Type B pancreatic cell (in vitro differentiated cells): ENCODE measurements at regions not wholly inside any gene's neighbourhood (a gene's known extent, or its start where the extent isn't known, plus 50 kb on each side); places are given as distances from the start of the nearest gene placed in this dataset.

Experiments used
- DNase-seq: peaks from one replicate; pipeline ENCODE4 v3.0.0; 2021; ENCODE audit warnings: mixed read lengths; ENCODE audit not compliant: unreplicated experiment; ENCODE audit errors: extremely low spot score
- H3K27ac Mint-ChIP-seq: 2 replicates; pipeline ENCODE4 v1.8.0; 2021; ENCODE audit warnings: mild to moderate bottlenecking, mixed read lengths
- H3K27me3 Mint-ChIP-seq: 2 replicates; pipeline ENCODE4 v1.8.0; 2021; ENCODE audit warnings: mixed read lengths
- H3K36me3 Mint-ChIP-seq: 2 replicates; pipeline ENCODE4 v1.8.0; 2021; ENCODE audit warnings: mixed read lengths
- H3K4me1 Mint-ChIP-seq: one replicate; pipeline ENCODE4 v1.8.0; 2021; ENCODE audit warnings: mixed read lengths; ENCODE audit not compliant: unreplicated experiment
- H3K4me3 Mint-ChIP-seq: 2 replicates; pipeline ENCODE4 v1.8.0; 2021; ENCODE audit warnings: mild to moderate bottlenecking, mixed read lengths
- H3K9me3 Mint-ChIP-seq: 2 replicates; pipeline ENCODE4 v1.8.0; 2021; ENCODE audit warnings: mixed read lengths
- TF ChIP-seq, protein P1 (sequence below): fragments of 200-600 bp; sonication (generic); conservative IDR thresholded peaks from 2 replicates; pipeline ENCODE4 v1.5.0; 2021; ENCODE audit warnings: antibody characterized with exemption, mild to moderate bottlenecking

GRCh38 chr1:25047506-25048240 is 117.6 kb upstream of the RUNX3 start:
- no peak overlapping the region for H3K4me3 Mint-ChIP-seq
- TF ChIP-seq, protein P1, sequence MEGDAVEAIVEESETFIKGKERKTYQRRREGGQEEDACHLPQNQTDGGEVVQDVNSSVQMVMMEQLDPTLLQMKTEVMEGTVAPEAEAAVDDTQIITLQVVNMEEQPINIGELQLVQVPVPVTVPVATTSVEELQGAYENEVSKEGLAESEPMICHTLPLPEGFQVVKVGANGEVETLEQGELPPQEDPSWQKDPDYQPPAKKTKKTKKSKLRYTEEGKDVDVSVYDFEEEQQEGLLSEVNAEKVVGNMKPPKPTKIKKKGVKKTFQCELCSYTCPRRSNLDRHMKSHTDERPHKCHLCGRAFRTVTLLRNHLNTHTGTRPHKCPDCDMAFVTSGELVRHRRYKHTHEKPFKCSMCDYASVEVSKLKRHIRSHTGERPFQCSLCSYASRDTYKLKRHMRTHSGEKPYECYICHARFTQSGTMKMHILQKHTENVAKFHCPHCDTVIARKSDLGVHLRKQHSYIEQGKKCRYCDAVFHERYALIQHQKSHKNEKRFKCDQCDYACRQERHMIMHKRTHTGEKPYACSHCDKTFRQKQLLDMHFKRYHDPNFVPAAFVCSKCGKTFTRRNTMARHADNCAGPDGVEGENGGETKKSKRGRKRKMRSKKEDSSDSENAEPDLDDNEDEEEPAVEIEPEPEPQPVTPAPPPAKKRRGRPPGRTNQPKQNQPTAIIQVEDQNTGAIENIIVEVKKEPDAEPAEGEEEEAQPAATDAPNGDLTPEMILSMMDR: no peak
- H3K36me3 Mint-ChIP-seq: no peaks in the 10 kb centered on the region
- no peak overlapping the region for H3K27ac Mint-ChIP-seq
- H3K4me1 Mint-ChIP-seq: no peaks in the 10 kb centered on the region
- peaks cover 17% of the 10 kb centered on the region for H3K27me3 Mint-ChIP-seq
- no peaks in the 10 kb centered on the region for H3K9me3 Mint-ChIP-seq
- no peak for DNase-seq

DNA sequence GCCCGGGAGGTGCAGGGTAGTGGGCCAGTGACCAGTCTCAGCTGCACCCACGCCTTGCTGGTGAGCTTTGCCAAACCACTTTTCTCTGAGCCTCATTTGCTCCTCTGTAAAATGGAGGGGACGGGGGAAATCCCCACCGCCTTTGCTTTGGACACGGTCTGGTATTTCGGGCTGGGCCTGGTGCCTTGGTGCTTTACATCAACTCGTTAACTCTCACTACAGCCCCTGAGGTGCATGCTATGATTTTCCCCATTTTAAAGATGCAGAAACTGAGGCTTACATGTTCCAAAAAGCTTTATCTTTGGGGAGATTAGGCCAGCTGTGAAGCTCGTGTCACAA is 116.1 kb upstream of the RUNX3 start:
- H3K27ac Mint-ChIP-seq: no peak overlapping the region
- TF ChIP-seq, protein P1: no peak
- no peak for DNase-seq
- H3K36me3 Mint-ChIP-seq: no peaks in the 10 kb centered on the region
- no peak overlapping the region for H3K4me3 Mint-ChIP-seq
- no peaks in the 10 kb centered on the region for H3K9me3 Mint-ChIP-seq
- peaks cover 18% of the 10 kb centered on the region for H3K27me3 Mint-ChIP-seq
- H3K4me1 Mint-ChIP-seq: no peaks in the 10 kb centered on the region

DNA sequence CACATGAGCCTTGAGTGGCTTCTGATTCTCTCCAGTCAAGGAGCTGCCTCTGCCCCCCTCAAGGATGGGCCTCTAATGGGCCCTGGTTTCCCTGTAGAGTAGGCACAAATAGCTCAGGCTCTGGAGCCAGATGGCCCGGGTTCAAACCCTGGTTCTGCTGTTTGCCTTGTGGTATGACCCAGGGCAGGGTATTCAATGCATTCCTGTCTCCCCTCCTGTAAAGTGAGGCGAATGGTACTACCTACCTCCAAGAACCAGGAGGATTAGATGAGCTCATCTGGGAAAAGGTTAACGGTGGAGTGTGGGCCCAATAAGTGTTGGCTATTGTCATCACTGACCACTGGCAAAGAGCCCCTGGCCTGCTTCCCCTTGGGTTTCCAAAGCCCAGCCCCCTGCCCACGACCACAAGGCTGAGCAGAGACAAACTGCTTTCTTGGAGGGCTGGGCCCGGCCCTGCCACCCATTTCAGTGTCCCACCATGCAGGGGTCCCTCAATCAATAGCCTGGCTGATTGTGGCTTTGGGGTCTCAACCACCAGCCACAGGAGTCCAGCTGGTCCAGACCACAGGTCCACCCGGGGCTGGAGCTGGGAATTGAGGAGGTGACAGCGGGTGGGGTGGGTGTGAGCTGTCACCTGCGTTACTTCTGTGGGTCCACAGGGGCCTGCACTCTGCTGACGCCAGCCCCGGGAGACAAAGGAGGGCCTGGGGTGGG is 115.6 kb upstream of the RUNX3 start:
- Mint-ChIP-seq H3K4me1 (no peaks in the 10 kb centered on the region), H3K27ac (no peak overlapping the region), H3K9me3 (no peaks in the 10 kb centered on the region), H3K4me3 (no peak overlapping the region), H3K27me3 (peaks cover 19% of the 10 kb centered on the region), H3K36me3 (no peaks in the 10 kb centered on the region)
- no peak for DNase-seq
- TF ChIP-seq, protein P1: no peak

GRCh38 chr1:25043228-25043580 is 113.1 kb upstream of the RUNX3 start:
- no peaks in the 10 kb centered on the region for H3K4me1 Mint-ChIP-seq
- no peak overlapping the region for H3K27ac Mint-ChIP-seq
- H3K36me3 Mint-ChIP-seq: no peaks in the 10 kb centered on the region
- H3K27me3 Mint-ChIP-seq: peaks cover 18% of the 10 kb centered on the region
- no peaks in the 10 kb centered on the region for H3K9me3 Mint-ChIP-seq
- H3K4me3 Mint-ChIP-seq: no peak overlapping the region
- TF ChIP-seq, protein P1: no peak
- DNase-seq: no peak

DNA sequence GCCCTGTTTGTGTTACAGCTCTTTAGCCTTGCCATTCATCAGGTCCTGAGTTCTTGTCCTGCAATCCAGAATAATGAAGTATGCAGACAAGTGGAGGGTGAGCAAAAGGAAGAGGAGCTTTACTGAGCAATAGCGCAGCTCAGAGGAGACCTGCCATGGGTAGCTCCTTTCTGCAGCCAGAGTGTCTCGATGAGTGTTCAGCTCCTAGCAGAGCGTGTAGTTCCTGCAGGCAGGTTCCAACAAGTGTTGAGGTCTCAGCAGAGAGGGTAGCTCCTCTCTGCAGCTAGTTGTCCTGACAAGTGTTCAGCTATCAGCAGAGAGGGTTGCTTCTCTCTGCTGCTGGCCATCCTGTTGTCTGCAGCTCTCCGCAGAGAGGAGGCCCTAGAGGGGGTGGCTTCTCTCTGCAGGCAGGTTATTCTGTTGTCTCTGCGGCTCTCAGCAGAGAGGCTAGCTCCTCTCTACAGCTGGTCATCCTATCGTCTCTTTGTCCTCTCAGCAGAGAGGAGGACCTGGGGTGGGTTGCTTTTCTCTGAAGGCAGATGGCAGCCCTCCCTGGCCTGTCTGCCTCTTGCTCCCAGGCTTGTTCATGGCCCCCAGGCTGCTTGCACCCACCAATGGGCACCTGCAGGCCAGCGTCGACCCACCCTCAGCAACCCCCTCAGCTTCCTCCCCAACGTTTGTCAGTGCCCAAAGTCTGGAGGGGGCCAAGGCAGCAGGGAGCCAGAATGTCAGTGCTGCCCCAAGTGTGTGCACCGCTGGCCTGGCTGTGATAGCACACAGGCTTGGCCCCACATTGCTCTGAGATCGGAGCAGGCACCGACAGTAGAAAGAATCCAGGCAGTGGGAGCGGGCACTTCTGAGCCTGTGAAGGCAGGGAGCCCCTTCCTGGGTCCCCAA is 112.5 kb upstream of the RUNX3 start:
- Mint-ChIP-seq H3K27ac (no peak overlapping the region), H3K36me3 (no peaks in the 10 kb centered on the region), H3K9me3 (no peaks in the 10 kb centered on the region), H3K4me1 (no peaks in the 10 kb centered on the region), H3K27me3 (peaks cover 17% of the 10 kb centered on the region), H3K4me3 (no peak overlapping the region)
- DNase-seq: no peak
- TF ChIP-seq, protein P1: no peak
